Vagina (tissue), 2 donors: ENCODE measurements at regions not wholly inside any gene's neighbourhood (a gene's known extent, or its start where the extent isn't known, plus 50 kb on each side); places are given as distances from the start of the nearest gene placed in this dataset.

ENCODE experiments used
- CTCF ChIP-seq, 3 experiments: fragments of 450-650 bp in 2 of 3; fragments of 200-600 bp in 1 of 3; sonication (generic) in 1 of 3; IDR thresholded peaks; one replicate each; pipeline ENCODE4 v1.5.1; 2017 to 2019; ENCODE audit warnings: antibody characterized with exemption in 3 of 3, mild to moderate bottlenecking in 2 of 3, moderate library complexity in 2 of 3
- POLR2A ChIP-seq, 2 donors: fragments of 450-650 bp; IDR thresholded peaks; one replicate each; pipeline ENCODE4 v1.6.1; 2017; ENCODE audit warnings: antibody characterized with exemption in 2 of 2, mild to moderate bottlenecking in 2 of 2, moderate library complexity in 2 of 2

GRCh38 chr10:4479342-4479741 lies 346.7 kb upstream of the AKR1E2 start:
- TF ChIP-seq POLR2A (IDR thresholded peaks at IDR 0.05) (no peak), CTCF (IDR thresholded peaks at IDR 0.05) (no peak)
